ENCODE measurements at regions not wholly inside any gene's neighbourhood (a gene's known extent, or its start where the extent isn't known, plus 50 kb on each side); places are given as distances from the start of the nearest gene placed in this dataset.
"Not testable (repeated sequence)": the region's sequence is repeated elsewhere in the genome, so short reads cannot be mapped to it uniquely, and the experiment has no call there.

- no peak for DNase-seq (ENCODE audit: extremely low spot score)
- Histone ChIP-seq H3K4me3 (ENCODE audit: low read depth, low read length) (no peak overlapping the region), H3K4me1 (ENCODE audit: insufficient read depth) (no peaks in the 10 kb centered on the region), H3K27ac (ENCODE audit: low read depth) (no peak overlapping the region), H3K36me3 (ENCODE audit: insufficient read depth) (no peaks in the 10 kb centered on the region)
- WGBS, result 91% methylated on average over 1 of the region's 1 CpG
Observed at GRCh38 chr3:95200384-95200783, 1137.5 kb downstream of the NSUN3 start.

DNA sequence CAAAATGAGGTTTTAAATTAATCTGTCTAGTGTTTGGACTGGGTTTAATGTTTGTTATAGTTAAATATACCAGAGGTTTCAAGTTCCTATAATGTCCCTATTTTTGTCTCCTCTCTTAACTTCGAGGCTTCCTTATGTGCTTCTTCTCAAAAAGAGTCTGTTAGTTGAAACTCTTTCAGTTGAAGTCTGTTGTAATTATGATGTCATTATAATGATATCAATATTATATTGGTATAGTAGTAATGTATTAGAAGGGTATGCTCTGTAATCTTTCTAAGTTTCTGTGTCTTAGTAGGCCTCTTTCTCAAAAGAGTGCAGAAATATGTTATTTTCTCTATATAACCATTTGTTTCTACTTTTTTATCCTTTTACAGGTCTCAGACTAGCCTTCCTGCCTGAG, 1148.0 kb downstream of the NSUN3 start:
- Histone ChIP-seq H3K4me3 (ENCODE audit: low read depth, low read length) (no peak overlapping the region), H3K36me3 (ENCODE audit: insufficient read depth) (no peaks in the 10 kb centered on the region), H3K4me1 (ENCODE audit: insufficient read depth) (no peaks in the 10 kb centered on the region), H3K27ac (ENCODE audit: low read depth) (no peak overlapping the region)
- DNase-seq (ENCODE audit: extremely low spot score), result no peak
- WGBS, result 55% methylated on average over 1 of the region's 1 CpG

GRCh38 chr3:95212117-95212516, 1149.3 kb downstream of the NSUN3 start:
- H3K27ac ChIP-seq (ENCODE audit: low read depth), result no peak overlapping the region
- DNase-seq (ENCODE audit: extremely low spot score), result no peak
- 88% methylated on average over 2 of the region's 2 CpGs for WGBS
- H3K4me1 ChIP-seq (ENCODE audit: insufficient read depth), result no peaks in the 10 kb centered on the region
- no peaks in the 10 kb centered on the region for H3K36me3 ChIP-seq (ENCODE audit: insufficient read depth)
- H3K4me3 ChIP-seq (ENCODE audit: low read depth, low read length), result no peak overlapping the region

DNA sequence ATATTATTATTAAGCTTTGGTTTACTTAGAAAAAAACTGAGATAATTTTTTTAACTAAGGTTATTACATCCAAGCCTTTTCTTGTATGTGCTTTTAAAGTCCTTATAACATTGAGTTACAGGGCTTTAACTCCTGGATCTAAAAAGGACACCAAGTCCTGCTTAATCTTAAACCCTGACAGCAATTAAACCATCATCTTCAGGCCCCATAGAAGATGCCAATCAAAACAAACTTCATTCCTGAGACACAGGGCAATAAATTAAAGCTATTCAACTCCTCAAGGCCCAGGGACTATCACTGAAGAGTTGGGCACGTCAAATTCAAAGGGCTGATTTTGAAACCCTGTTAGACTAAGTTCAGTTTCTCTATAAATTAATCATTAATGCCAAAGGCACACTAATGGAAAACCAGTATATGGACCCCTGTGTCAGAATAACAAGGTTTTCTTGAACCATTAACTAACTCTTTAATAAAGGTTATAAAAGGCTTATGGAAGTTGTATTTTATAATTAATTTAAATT, 1152.6 kb downstream of the NSUN3 start:
- Histone ChIP-seq H3K4me1 (ENCODE audit: insufficient read depth) (no peaks in the 10 kb centered on the region), H3K36me3 (ENCODE audit: insufficient read depth) (no peaks in the 10 kb centered on the region), H3K27ac (ENCODE audit: low read depth) (no peak overlapping the region), H3K4me3 (ENCODE audit: low read depth, low read length) (no peak overlapping the region)
- WGBS, result 69% methylated on average over 1 of the region's 1 CpG
- no peak for DNase-seq (ENCODE audit: extremely low spot score)

- no peak overlapping the region for H3K27ac ChIP-seq (ENCODE audit: low read depth)
- no peak overlapping the region for H3K4me3 ChIP-seq (ENCODE audit: low read depth, low read length)
- no peaks in the 10 kb centered on the region for H3K36me3 ChIP-seq (ENCODE audit: insufficient read depth)
- DNase-seq (ENCODE audit: extremely low spot score), result no peak
- H3K4me1 ChIP-seq (ENCODE audit: insufficient read depth), result no peaks in the 10 kb centered on the region
Observed at GRCh38 chr3:95217661-95218060, 1154.8 kb downstream of the NSUN3 start.

GRCh38 chr3:95218484-95218883, 1155.6 kb downstream of the NSUN3 start:
- no peaks in the 10 kb centered on the region for H3K36me3 ChIP-seq (ENCODE audit: insufficient read depth)
- DNase-seq (ENCODE audit: extremely low spot score), result no peak
- H3K4me3 ChIP-seq (ENCODE audit: low read depth, low read length), result no peak overlapping the region
- WGBS, result 64% methylated on average over 1 of the region's 1 CpG
- no peaks in the 10 kb centered on the region for H3K4me1 ChIP-seq (ENCODE audit: insufficient read depth)
- no peak overlapping the region for H3K27ac ChIP-seq (ENCODE audit: low read depth)

GRCh38 chr3:95226437-95226836, 1163.6 kb downstream of the NSUN3 start:
- WGBS, result 72% methylated on average over 5 of the region's 5 CpGs
- Histone ChIP-seq H3K36me3 (ENCODE audit: insufficient read depth) (no peaks in the 10 kb centered on the region), H3K4me1 (ENCODE audit: insufficient read depth) (no peaks in the 10 kb centered on the region), H3K4me3 (ENCODE audit: low read depth, low read length) (no peak overlapping the region), H3K27ac (ENCODE audit: low read depth) (no peak overlapping the region)
- DNase-seq (ENCODE audit: extremely low spot score), result no peak

DNA sequence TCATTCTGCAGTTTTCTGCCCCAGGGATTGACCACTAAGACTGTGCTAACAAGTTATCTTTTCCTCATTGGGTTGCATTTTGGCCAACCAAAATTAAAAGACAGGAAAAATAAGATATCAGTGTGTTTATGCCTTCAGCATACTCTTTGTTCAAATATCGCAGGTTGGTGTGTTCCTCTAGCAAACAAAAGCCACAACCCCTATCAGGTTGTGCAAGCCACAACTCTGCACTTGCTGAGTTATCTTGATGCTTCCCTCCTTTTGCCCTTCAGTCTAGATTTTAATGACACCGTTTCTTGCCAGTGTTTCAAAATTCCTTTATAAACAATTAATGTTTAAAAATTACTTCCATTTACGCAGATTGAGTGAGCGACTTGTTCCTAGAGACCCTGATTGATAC, 1164.2 kb downstream of the NSUN3 start:
- Histone ChIP-seq H3K36me3 (ENCODE audit: insufficient read depth) (no peaks in the 10 kb centered on the region), H3K27ac (ENCODE audit: low read depth) (no peak overlapping the region), H3K4me1 (ENCODE audit: insufficient read depth) (no peaks in the 10 kb centered on the region), H3K4me3 (ENCODE audit: low read depth, low read length) (no peak overlapping the region)
- DNase-seq (ENCODE audit: extremely low spot score), result no peak
- 84% methylated on average over 4 of the region's 4 CpGs for WGBS

- WGBS, result 93% methylated on average over 7 of the region's 7 CpGs
- no peak overlapping the region for H3K27ac ChIP-seq (ENCODE audit: low read depth)
- no peaks in the 10 kb centered on the region for H3K4me1 ChIP-seq (ENCODE audit: insufficient read depth)
- DNase-seq (ENCODE audit: extremely low spot score), result no peak
- no peak overlapping the region for H3K4me3 ChIP-seq (ENCODE audit: low read depth, low read length)
- H3K36me3 ChIP-seq (ENCODE audit: insufficient read depth), result no peaks in the 10 kb centered on the region
Observed at GRCh38 chr3:95228416-95228815, 1165.6 kb downstream of the NSUN3 start.

DNA sequence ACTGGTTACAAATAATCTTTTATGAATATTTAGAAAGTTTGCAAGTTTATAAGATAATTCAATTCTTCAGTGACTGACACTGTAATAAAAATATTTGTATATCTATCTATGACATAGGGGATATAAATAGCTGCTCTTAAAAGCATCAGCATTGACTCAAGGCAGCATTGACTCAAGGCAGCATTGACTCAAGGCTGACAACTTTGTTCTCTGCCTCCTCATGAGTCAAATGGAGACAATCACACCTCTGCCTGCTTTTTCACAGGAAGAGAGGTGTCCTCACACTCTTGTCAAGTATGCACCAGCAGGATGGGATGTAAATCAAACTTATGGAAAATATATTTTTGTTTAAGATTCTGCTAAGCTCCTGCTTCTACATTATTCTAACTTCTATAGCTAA, 1173.1 kb downstream of the NSUN3 start:
- Histone ChIP-seq H3K4me3 (ENCODE audit: low read depth, low read length) (no peak overlapping the region), H3K27ac (ENCODE audit: low read depth) (no peak overlapping the region), H3K4me1 (ENCODE audit: insufficient read depth) (no peaks in the 10 kb centered on the region), H3K36me3 (ENCODE audit: insufficient read depth) (no peaks in the 10 kb centered on the region)
- DNase-seq (ENCODE audit: extremely low spot score), result no peak

DNA sequence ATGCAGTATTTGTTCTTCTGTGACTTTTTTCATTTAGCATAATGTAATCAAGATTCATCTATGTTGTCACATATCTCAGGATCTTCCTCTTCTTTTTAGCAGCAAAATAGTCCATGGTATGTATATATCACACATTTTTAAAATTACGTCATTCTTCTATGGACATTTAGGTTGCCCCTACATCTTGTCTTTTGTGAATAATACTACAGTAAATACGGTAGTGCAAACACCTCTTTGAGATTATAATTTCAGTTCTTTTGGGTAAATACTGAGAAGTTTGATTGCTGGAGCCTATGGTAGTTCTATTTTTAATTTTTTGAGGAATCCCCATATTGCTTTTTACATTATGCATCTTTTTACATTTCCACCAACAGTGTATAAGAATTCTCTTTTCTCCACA, 1174.9 kb downstream of the NSUN3 start:
- no peaks in the 10 kb centered on the region for H3K36me3 ChIP-seq (ENCODE audit: insufficient read depth)
- 48% methylated on average over 2 of the region's 2 CpGs for WGBS

GRCh38 chr3:95240395-95240794, 1177.5 kb downstream of the NSUN3 start:
- H3K36me3 ChIP-seq (ENCODE audit: insufficient read depth), result no peaks in the 10 kb centered on the region
- H3K27ac ChIP-seq (ENCODE audit: low read depth), result no peak overlapping the region
- 60% methylated on average over 2 of the region's 2 CpGs for WGBS
- no peaks in the 10 kb centered on the region for H3K4me1 ChIP-seq (ENCODE audit: insufficient read depth)
- DNase-seq (ENCODE audit: extremely low spot score), result no peak
- no peak overlapping the region for H3K4me3 ChIP-seq (ENCODE audit: low read depth, low read length)

More for the DNA sequence above, 1174.9 kb downstream of the NSUN3 start:
- no peak for DNase-seq (ENCODE audit: extremely low spot score)
- Histone ChIP-seq H3K4me3 (ENCODE audit: low read depth, low read length) (no peak overlapping the region), H3K27ac (ENCODE audit: low read depth) (no peak overlapping the region), H3K4me1 (ENCODE audit: insufficient read depth) (no peaks in the 10 kb centered on the region)

DNA sequence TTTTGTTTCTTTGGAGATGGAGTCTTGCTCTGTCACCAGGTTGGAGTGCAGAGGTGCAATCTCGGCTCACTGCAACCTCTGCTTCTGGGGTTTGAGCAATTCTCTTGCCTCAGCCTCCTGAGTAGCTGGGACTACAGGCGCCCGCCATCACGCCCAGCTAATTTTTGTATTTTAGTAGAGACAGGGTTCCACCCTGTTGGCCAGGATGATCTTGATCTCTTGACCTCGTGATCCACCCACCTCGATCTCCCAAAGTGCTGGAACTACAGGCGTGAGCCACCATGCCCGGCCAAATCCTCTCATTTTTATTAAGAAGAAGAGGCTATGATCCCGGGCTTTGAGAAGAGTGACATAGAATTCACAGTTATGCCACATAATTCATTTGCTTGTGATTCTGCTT, 1178.4 kb downstream of the NSUN3 start:
- H3K4me1 ChIP-seq (ENCODE audit: insufficient read depth); H3K36me3 ChIP-seq (ENCODE audit: insufficient read depth); H3K4me3 ChIP-seq (ENCODE audit: low read depth, low read length); H3K27ac ChIP-seq (ENCODE audit: low read depth); DNase-seq (ENCODE audit: extremely low spot score): not testable (repeated sequence)
- WGBS, result 93% methylated on average over 9 of the region's 9 CpGs

DNA sequence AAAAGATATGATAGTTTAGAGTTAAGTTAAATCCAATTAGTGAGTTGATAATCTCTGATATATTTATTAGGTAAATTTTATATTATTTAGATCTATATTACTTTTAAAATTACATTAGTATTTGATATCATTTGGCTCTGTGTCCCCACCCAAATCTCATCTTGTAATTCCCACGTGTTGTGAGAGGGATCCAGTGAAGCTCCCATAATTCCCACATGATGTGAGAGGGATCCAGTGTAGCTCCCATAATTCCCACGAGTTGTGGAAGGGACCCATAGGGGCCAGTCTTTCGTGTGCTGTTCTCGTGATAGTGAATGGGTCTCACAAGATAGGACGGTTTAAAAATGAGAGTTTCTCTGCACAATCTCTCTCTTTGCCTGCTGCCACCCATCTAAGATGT, 1183.6 kb downstream of the NSUN3 start:
- H3K4me1 ChIP-seq (ENCODE audit: insufficient read depth), result no peaks in the 10 kb centered on the region
- WGBS, result 88% methylated on average over 5 of the region's 5 CpGs
- H3K27ac ChIP-seq (ENCODE audit: low read depth), result no peak overlapping the region
- no peaks in the 10 kb centered on the region for H3K36me3 ChIP-seq (ENCODE audit: insufficient read depth)
- no peak overlapping the region for H3K4me3 ChIP-seq (ENCODE audit: low read depth, low read length)
- no peak for DNase-seq (ENCODE audit: extremely low spot score)

DNA sequence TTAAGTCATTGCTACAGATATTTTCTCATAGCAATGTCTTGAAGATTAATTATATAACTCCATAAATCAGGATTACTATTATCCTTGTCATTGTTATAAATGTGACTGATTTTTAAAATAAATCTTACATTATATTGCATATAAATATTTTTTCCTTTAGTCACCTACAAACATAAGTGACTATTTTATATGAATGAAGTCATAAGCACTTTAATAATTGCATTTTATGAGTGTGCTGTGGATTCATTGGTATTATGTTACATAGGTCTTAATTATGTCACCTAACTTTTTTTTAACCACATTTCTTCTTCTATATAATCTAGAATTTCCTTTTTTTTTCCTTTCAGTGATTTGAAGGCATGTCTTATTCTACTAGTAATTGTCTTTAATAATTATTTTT, 1191.2 kb downstream of the NSUN3 start:
- Histone ChIP-seq H3K36me3 (ENCODE audit: insufficient read depth) (no peaks in the 10 kb centered on the region), H3K4me3 (ENCODE audit: low read depth, low read length) (no peak overlapping the region), H3K27ac (ENCODE audit: low read depth) (no peak overlapping the region), H3K4me1 (ENCODE audit: insufficient read depth) (no peaks in the 10 kb centered on the region)
- no peak for DNase-seq (ENCODE audit: extremely low spot score)

Data from urinary bladder (tissue), 3 donors.